ENCODE measurements at regions not wholly inside any gene's neighbourhood (a gene's known extent, or its start where the extent isn't known, plus 50 kb on each side); places are given as distances from the start of the nearest gene placed in this dataset.
A peak's percentile ranks its signal among the peaks of the same experiment; 100 is the strongest.

DNA sequence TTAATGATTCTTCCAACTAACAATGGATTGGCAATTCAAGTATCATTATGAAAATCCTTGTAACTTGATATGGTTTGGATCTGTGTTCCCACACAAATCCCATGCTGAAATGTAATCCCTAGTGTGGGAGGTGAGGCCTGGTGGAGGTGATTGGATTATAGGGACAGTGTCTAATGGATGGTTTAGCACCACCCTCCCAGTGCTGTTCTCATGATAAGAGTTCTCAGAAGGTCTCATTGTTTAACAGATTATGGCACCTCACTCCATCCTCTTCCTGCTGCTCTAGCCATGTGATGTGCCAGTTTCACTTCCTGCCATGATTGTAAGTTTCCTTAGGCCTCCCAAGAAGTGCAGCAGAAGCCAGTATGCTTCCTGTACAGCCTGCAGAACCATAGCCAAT, 1116.2 kb upstream of the EDIL3 start:
- H3K4me3 ChIP-seq (ENCODE audit: low read length): no peak overlapping the region
- Mint-ChIP-seq H3K36me3 (ENCODE audit: low read depth) (no peaks in the 10 kb centered on the region), H3K27ac (no peak overlapping the region)

DNA sequence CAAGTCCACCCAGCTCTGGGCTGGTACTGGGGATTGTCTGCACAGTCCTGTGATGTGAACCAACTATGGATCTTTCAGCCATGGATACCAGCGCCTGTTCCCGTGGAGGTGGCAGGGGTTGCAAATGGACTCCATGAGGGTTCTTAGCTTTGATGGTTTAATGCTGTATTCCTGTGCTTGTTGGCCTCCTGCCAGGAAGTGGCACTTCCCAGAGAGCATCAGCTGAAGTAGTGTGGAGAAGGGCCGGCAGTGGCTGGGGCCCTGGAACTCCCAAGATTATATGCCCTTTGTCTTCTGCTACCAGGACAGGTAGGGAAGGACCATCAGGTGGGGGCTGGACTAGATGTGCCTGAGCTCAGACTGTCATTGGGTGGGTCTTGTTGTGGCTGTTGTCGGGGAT, 1104.8 kb upstream of the COX7C start:
- no peaks in the 10 kb centered on the region for H3K27me3 Mint-ChIP-seq (ENCODE audit: insufficient read depth)
- no peaks in the 10 kb centered on the region for H3K36me3 Mint-ChIP-seq (ENCODE audit: low read depth)
- H3K27ac Mint-ChIP-seq: no peak overlapping the region
- no peaks in the 10 kb centered on the region for H3K9me3 ChIP-seq (ENCODE audit: control insufficient read depth, low read length)
- H3K4me1 ChIP-seq (ENCODE audit: control insufficient read depth, insufficient read depth, low read length): no peaks in the 10 kb centered on the region
- H3K27me3 ChIP-seq (ENCODE audit: control insufficient read depth, insufficient read depth, low read length, poor library complexity, severe bottlenecking): no peaks in the 10 kb centered on the region
- no peak overlapping the region for H3K4me3 ChIP-seq (ENCODE audit: low read length)
- no peak overlapping the region for H3K4me3 Mint-ChIP-seq
- no peaks in the 10 kb centered on the region for H3K4me1 Mint-ChIP-seq
- no peak for DNase-seq
- WGBS, 2 experiments (ENCODE audit: insufficient coverage in 1 of 2, insufficient read length in 1 of 2): 94 to 100% methylated on average over 2 to 4 of the region's 4 CpGs
- H3K27ac ChIP-seq (ENCODE audit: low read depth, low read length): no peak overlapping the region
- peaks cover 8% of the 10 kb centered on the region for H3K9me3 Mint-ChIP-seq
- TF ChIP-seq, protein P1, sequence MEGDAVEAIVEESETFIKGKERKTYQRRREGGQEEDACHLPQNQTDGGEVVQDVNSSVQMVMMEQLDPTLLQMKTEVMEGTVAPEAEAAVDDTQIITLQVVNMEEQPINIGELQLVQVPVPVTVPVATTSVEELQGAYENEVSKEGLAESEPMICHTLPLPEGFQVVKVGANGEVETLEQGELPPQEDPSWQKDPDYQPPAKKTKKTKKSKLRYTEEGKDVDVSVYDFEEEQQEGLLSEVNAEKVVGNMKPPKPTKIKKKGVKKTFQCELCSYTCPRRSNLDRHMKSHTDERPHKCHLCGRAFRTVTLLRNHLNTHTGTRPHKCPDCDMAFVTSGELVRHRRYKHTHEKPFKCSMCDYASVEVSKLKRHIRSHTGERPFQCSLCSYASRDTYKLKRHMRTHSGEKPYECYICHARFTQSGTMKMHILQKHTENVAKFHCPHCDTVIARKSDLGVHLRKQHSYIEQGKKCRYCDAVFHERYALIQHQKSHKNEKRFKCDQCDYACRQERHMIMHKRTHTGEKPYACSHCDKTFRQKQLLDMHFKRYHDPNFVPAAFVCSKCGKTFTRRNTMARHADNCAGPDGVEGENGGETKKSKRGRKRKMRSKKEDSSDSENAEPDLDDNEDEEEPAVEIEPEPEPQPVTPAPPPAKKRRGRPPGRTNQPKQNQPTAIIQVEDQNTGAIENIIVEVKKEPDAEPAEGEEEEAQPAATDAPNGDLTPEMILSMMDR (conservative IDR thresholded peaks at IDR 0.05): no peak
- no peak overlapping the region for H3K9ac ChIP-seq (ENCODE audit: extremely low read depth, low read length, poor library complexity, severe bottlenecking)
- no peaks in the 10 kb centered on the region for H3K36me3 ChIP-seq (ENCODE audit: control insufficient read depth, insufficient read depth, low read length)

More for the DNA sequence above, 1116.2 kb upstream of the EDIL3 start:
- Histone ChIP-seq H3K27me3 (ENCODE audit: control insufficient read depth, insufficient read depth, low read length, poor library complexity, severe bottlenecking) (no peaks in the 10 kb centered on the region), H3K4me1 (ENCODE audit: control insufficient read depth, insufficient read depth, low read length) (no peaks in the 10 kb centered on the region), H3K27ac (ENCODE audit: low read depth, low read length) (no peak overlapping the region), H3K9ac (ENCODE audit: extremely low read depth, low read length, poor library complexity, severe bottlenecking) (no peak overlapping the region), H3K9me3 (ENCODE audit: control insufficient read depth, low read length) (no peaks in the 10 kb centered on the region), H3K36me3 (ENCODE audit: control insufficient read depth, insufficient read depth, low read length) (no peaks in the 10 kb centered on the region)
- Mint-ChIP-seq H3K4me1 (no peaks in the 10 kb centered on the region), H3K9me3 (no peaks in the 10 kb centered on the region), H3K27me3 (ENCODE audit: insufficient read depth) (no peaks in the 10 kb centered on the region), H3K4me3 (no peak overlapping the region)
- TF ChIP-seq, protein P1 (conservative IDR thresholded peaks at IDR 0.05): no peak
- DNase-seq: peak; percentile 49

DNA sequence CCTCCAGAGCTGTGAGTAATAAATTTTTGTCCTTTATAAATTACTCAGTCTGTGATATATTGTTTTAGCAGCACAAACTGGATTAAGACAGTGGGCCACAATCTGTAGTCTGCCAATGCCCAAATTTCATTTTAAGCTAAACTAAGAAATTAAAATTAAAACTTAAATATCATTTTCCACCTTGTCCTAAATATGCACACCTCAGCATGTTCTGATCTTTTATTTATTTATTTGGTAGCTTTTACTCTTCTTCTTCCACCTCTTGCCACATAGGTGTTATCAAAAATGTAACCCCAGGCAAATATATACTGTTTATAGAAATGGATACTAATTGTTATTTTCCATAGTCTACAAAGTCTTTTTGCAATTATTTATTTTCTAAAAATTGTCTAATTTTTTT, 1102.2 kb upstream of the COX7C start:
- H3K9me3 Mint-ChIP-seq: no peaks in the 10 kb centered on the region
- no peaks in the 10 kb centered on the region for H3K9me3 ChIP-seq (ENCODE audit: control insufficient read depth, low read length)
- no peaks in the 10 kb centered on the region for H3K36me3 ChIP-seq (ENCODE audit: control insufficient read depth, insufficient read depth, low read length)
- H3K36me3 Mint-ChIP-seq (ENCODE audit: low read depth): no peaks in the 10 kb centered on the region
- H3K4me3 ChIP-seq (ENCODE audit: low read length): no peak overlapping the region
- H3K4me1 Mint-ChIP-seq: no peaks in the 10 kb centered on the region
- DNase-seq: no peak
- no peak overlapping the region for H3K9ac ChIP-seq (ENCODE audit: extremely low read depth, low read length, poor library complexity, severe bottlenecking)
- TF ChIP-seq, protein P1 (conservative IDR thresholded peaks at IDR 0.05): no peak
- no peaks in the 10 kb centered on the region for H3K27me3 Mint-ChIP-seq (ENCODE audit: insufficient read depth)
- no peak overlapping the region for H3K27ac ChIP-seq (ENCODE audit: low read depth, low read length)
- no peak overlapping the region for H3K4me3 Mint-ChIP-seq
- H3K4me1 ChIP-seq (ENCODE audit: control insufficient read depth, insufficient read depth, low read length): no peaks in the 10 kb centered on the region
- no peak overlapping the region for H3K27ac Mint-ChIP-seq
- no peaks in the 10 kb centered on the region for H3K27me3 ChIP-seq (ENCODE audit: control insufficient read depth, insufficient read depth, low read length, poor library complexity, severe bottlenecking)
